SK-N-SH treated with all-trans-retinoic acid at 6 μM for 48 hours (cell line): ENCODE measurements at regions not wholly inside any gene's neighbourhood (a gene's known extent, or its start where the extent isn't known, plus 50 kb on each side); places are given as distances from the start of the nearest gene placed in this dataset.

Experiments used
- ARNTL ChIP-seq: fragments of 450-650 bp; formaldehyde crosslinking; IDR thresholded peaks from 2 replicates; pipeline ENCODE4 v1.5.0; 2020; ENCODE audit warnings: low read depth, mild to moderate bottlenecking, moderate library complexity, borderline replicate concordance
- CREB5 ChIP-seq: fragments of 250-450 bp; sonication (Bioruptor Pico); IDR thresholded peaks from 2 replicates; pipeline ENCODE4 v1.5.1; 2020; ENCODE audit warnings: low read depth, mild to moderate bottlenecking, moderate library complexity
- CSDC2 ChIP-seq: fragments of 250-450 bp; sonication (Bioruptor Pico); IDR thresholded peaks from 2 replicates; pipeline ENCODE4 v1.5.0; 2020; ENCODE audit warnings: mild to moderate bottlenecking, moderate library complexity
- CSRNP3 ChIP-seq: fragments of 250-450 bp; sonication (Bioruptor Pico); IDR thresholded peaks from 2 replicates; pipeline ENCODE4 v1.5.1; 2021; ENCODE audit warnings: mild to moderate bottlenecking, moderate library complexity
- PATZ1 ChIP-seq: fragments of 250-450 bp; sonication (Bioruptor Pico); IDR thresholded peaks from 2 replicates; pipeline ENCODE4 v1.8.0; 2020; ENCODE audit warnings: mild to moderate bottlenecking, moderate library complexity, borderline replicate concordance
- PPARA ChIP-seq: fragments of 250-450 bp; sonication (Bioruptor Pico); IDR thresholded peaks from 2 replicates; pipeline ENCODE4 v1.5.0; 2020; ENCODE audit warnings: mild to moderate bottlenecking, borderline replicate concordance
- RARB ChIP-seq: fragments of 250-450 bp; sonication (Bioruptor Pico); IDR thresholded peaks from 2 replicates; pipeline ENCODE4 v1.8.0; 2021; ENCODE audit warnings: mild to moderate bottlenecking, moderate library complexity
- TCF4 ChIP-seq: fragments of 250-450 bp; sonication (Bioruptor Pico); IDR thresholded peaks from 2 replicates; pipeline ENCODE4 v1.8.0; 2021; ENCODE audit warnings: mild to moderate bottlenecking, moderate library complexity, borderline replicate concordance
- TOX ChIP-seq: fragments of 250-450 bp; sonication (Bioruptor Pico); IDR thresholded peaks from 2 replicates; pipeline ENCODE4 v1.8.0; 2021; ENCODE audit warnings: mild to moderate bottlenecking, moderate library complexity, borderline replicate concordance
- ZC3H10 ChIP-seq: fragments of 250-450 bp; sonication (Bioruptor Pico); IDR thresholded peaks from 2 replicates; pipeline ENCODE4 v1.5.1; 2021; ENCODE audit warnings: mild to moderate bottlenecking, moderate library complexity
- ZFP30 ChIP-seq: fragments of 450-650 bp; formaldehyde crosslinking; IDR thresholded peaks from 2 replicates; pipeline ENCODE4 v1.5.0; 2022; ENCODE audit warnings: mild to moderate bottlenecking, moderate library complexity
- ZNF565 ChIP-seq: fragments of 450-650 bp; formaldehyde crosslinking; conservative IDR thresholded peaks from 2 replicates; pipeline ENCODE4 v1.5.0; 2020; ENCODE audit warnings: low read depth, mild to moderate bottlenecking, moderate library complexity
- ZNF70 ChIP-seq: fragments of 450-650 bp; formaldehyde crosslinking; IDR thresholded peaks from 2 replicates; pipeline ENCODE4 v1.5.0; 2020; ENCODE audit warnings: mild to moderate bottlenecking, moderate library complexity
- TF ChIP-seq, protein P1 (sequence below): fragments of 250-450 bp; sonication (Bioruptor Pico); IDR thresholded peaks from 2 replicates; pipeline ENCODE4 v1.8.0; 2021; ENCODE audit warnings: low read depth, mild to moderate bottlenecking, moderate library complexity, borderline replicate concordance

DNA sequence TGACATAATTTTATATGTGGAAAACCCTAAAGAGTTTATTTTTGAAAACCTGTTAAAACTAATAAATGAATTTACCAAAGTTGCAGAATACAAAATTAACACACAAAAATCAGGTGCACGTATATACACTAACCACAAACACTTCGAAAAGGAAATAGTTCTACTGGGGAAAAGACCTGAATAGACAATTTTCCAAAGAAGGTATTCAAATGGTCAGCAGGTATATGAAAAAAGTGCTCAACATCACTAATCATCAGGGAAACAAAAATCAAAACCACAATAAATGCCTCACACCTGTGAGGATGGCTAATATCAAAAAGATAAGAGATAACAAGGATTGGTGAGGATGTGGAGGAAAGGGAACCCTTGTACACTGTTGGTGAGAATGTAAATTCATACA lies 110.6 kb downstream of the PXDC1 start:
- TF ChIP-seq ARNTL (CRISPR knock-in tag) (no peak), ZNF70 (CRISPR knock-in tag) (no peak), PATZ1 (CRISPR knock-in tag) (no peak), RARB (no peak), ZFP30 (CRISPR knock-in tag) (no peak), CREB5 (CRISPR knock-in tag) (no peak), TOX (CRISPR knock-in tag) (no peak), TCF4 (no peak), ZNF565 (CRISPR knock-in tag) (no peak), CSRNP3 (CRISPR knock-in tag) (no peak), PPARA (CRISPR knock-in tag) (no peak), ZC3H10 (CRISPR knock-in tag) (no peak), CSDC2 (CRISPR knock-in tag) (no peak)
- TF ChIP-seq, protein P1, sequence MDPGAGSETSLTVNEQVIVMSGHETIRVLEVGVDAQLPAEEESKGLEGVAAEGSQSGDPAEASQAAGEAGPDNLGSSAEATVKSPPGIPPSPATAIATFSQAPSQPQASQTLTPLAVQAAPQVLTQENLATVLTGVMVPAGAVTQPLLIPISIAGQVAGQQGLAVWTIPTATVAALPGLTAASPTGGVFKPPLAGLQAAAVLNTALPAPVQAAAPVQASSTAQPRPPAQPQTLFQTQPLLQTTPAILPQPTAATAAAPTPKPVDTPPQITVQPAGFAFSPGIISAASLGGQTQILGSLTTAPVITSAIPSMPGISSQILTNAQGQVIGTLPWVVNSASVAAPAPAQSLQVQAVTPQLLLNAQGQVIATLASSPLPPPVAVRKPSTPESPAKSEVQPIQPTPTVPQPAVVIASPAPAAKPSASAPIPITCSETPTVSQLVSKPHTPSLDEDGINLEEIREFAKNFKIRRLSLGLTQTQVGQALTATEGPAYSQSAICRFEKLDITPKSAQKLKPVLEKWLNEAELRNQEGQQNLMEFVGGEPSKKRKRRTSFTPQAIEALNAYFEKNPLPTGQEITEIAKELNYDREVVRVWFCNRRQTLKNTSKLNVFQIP (CRISPR knock-in tag) = no peak
